Astrocyte (in vitro differentiated cells and primary cell): ENCODE measurements at regions not wholly inside any gene's neighbourhood (a gene's known extent, or its start where the extent isn't known, plus 50 kb on each side); places are given as distances from the start of the nearest gene placed in this dataset.

Experiments
- CTCF ChIP-seq: IDR thresholded peaks from 2 replicates; pipeline ENCODE4 v1.5.1; 2011; ENCODE audit warnings: low read depth, mild to moderate bottlenecking, inconsistent platforms, low read length, moderate library complexity; ENCODE audit not compliant: insufficient read depth
- EZH2 ChIP-seq: IDR thresholded peaks from 2 replicates; pipeline ENCODE4 v1.6.1; 2012; ENCODE audit warnings: mild to moderate bottlenecking, low read length, inconsistent platforms; ENCODE audit not compliant: insufficient read depth

- TF ChIP-seq CTCF (no peak), EZH2 (no peak)
These were observed 230.8 kb upstream of the EDNRA start for GRCh38 chr4:147250062-147250461.
